ENCODE measurements at regions not wholly inside any gene's neighbourhood (a gene's known extent, or its start where the extent isn't known, plus 50 kb on each side); places are given as distances from the start of the nearest gene placed in this dataset.

GRCh38 chr6:85041376-85041775 lies 277.0 kb upstream of the TBX18 start:
- FAIRE-seq (no peak), DNase-seq (no peak), ATAC-seq (no peak)
- Histone ChIP-seq H3K4me1 (no peaks in the 10 kb centered on the region), H3K9me3 (no peaks in the 10 kb centered on the region), H3K27me3 (no peaks in the 10 kb centered on the region), H3K27ac (no peak overlapping the region), H3K4me3 (no peak overlapping the region), H3K36me3 (no peaks in the 10 kb centered on the region)
- intact Hi-C loops (cut with DNase I), result no loop called here
- TF ChIP-seq CTCF (IDR thresholded peaks at IDR 0.05), result no peak

DNA sequence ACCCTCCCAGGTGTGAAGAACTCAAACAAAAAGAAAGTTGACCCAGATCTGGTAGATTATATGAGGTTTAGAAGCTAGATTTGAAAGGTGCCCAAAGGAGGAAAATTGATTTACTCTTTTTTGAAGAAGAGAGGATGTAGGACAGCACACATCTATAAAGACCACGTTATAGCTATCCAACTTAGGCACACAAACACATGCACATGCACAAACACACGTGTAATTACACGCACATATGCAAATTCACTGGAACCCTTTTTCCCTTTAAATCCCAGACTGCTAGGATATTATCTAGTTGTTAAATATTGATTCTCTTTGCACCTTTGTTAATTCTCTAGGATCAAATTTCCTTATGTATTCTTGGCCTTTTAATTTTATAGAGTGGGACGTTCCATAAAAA lies 272.8 kb upstream of the TBX18 start:
- 53 to 65% methylated on average over 4 of the region's 4 CpGs for WGBS, 2 donors
- ATAC-seq (no peak), FAIRE-seq (no peak), DNase-seq (no peak)
- Histone ChIP-seq H3K4me1 (no peaks in the 10 kb centered on the region), H3K27me3 (no peaks in the 10 kb centered on the region), H3K9me3 (no peaks in the 10 kb centered on the region), H3K4me3 (no peak overlapping the region), H3K36me3 (no peaks in the 10 kb centered on the region), H3K27ac (no peak overlapping the region)
- intact Hi-C loops (cut with DNase I), result no loop called here
- TF ChIP-seq CTCF (IDR thresholded peaks at IDR 0.05), result no peak

DNA sequence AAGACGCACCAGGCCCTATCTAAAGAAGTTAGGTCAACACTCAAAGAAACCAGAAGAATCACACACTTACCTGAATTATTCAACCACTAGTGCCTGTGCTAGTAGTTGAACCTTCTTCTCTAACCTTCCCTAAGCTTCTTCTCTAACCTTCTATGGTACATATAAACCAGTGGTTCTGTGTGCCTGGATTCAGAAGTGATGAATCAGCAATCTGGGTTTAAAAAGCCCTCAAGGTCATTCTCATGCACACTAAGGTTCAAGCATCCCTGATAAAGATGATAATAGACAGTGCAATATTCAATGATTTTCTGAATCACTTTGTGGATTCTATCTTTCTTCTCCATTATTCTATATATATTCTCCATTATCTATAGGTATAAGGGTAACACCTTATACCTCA lies 271.4 kb upstream of the TBX18 start:
- H3K27me3 ChIP-seq, result no peaks in the 10 kb centered on the region
- H3K9me3 ChIP-seq, result no peaks in the 10 kb centered on the region
- intact Hi-C loops (cut with DNase I), result no loop called here
- H3K4me1 ChIP-seq, result no peaks in the 10 kb centered on the region
- DNase-seq, result no peak
- TF ChIP-seq CTCF (IDR thresholded peaks at IDR 0.05), result no peak
- WGBS, 2 donors, result 71 to 77% methylated on average over 1 of the region's 1 CpG
- FAIRE-seq, result no peak
- ATAC-seq, result no peak
- no peak overlapping the region for H3K27ac ChIP-seq
- H3K36me3 ChIP-seq, result no peaks in the 10 kb centered on the region
- no peak overlapping the region for H3K4me3 ChIP-seq

DNA sequence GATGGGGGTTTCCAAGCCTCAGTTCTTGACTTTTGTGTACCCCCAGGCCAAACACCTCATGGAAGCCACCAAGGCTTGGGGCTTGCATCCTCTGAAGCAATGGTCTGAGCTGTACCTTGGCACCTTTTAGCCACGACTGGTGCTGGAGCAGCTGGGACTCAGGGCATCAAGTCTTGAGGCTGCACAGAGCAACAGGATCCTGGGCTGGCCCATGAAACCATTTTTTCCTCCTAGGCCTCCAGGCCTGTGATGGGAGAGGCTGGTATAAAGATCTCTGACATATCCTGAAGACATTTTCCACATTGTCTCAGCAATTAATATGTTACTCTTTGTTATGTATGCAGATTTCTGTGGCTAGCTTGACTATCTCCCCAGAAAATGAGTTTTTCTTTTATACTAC lies 269.1 kb upstream of the TBX18 start:
- Histone ChIP-seq H3K27me3 (no peaks in the 10 kb centered on the region), H3K4me1 (no peaks in the 10 kb centered on the region), H3K36me3 (no peaks in the 10 kb centered on the region), H3K27ac (no peak overlapping the region), H3K9me3 (no peaks in the 10 kb centered on the region), H3K4me3 (no peak overlapping the region)
- ATAC-seq (no peak), DNase-seq (no peak), FAIRE-seq (no peak)
- no peak for TF ChIP-seq CTCF (IDR thresholded peaks at IDR 0.05)
- intact Hi-C loops (cut with DNase I), result no loop called here
- 14 to 15% methylated on average over 1 of the region's 1 CpG for WGBS, 2 donors

DNA sequence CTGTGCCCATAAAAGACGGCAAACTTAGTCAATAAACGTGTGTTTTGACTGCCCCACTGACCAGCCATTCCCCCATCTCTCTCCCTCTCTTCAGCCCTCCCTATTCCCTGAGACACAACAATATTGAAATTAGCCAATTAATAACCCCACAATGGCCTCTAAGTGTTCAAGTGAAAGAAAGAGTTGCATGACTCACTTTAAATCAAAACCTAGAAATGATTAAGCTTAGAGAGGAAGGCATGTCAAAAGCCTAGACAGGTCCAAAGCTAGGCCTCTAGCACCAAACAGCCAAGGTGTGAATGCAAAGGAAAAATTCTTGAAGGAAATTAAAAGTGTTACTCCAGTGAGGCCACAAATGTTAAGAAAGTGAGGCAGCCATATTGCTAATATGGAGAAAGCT lies 261.6 kb upstream of the TBX18 start:
- no peak overlapping the region for H3K27ac ChIP-seq
- ATAC-seq (no peak), DNase-seq (no peak), FAIRE-seq (no peak)
- TF ChIP-seq CTCF (IDR thresholded peaks at IDR 0.05), result no peak
- H3K36me3 ChIP-seq, result no peaks in the 10 kb centered on the region
- H3K27me3 ChIP-seq, result no peaks in the 10 kb centered on the region
- intact Hi-C loops (cut with DNase I), result no loop called here
- 39 to 59% methylated on average over 2 of the region's 2 CpGs for WGBS, 2 donors
- H3K4me3 ChIP-seq, result no peak overlapping the region
- no peaks in the 10 kb centered on the region for H3K4me1 ChIP-seq
- no peaks in the 10 kb centered on the region for H3K9me3 ChIP-seq
